HG02798 (cell line): ENCODE measurements at regions not wholly inside any gene's neighbourhood (a gene's known extent, or its start where the extent isn't known, plus 50 kb on each side); places are given as distances from the start of the nearest gene placed in this dataset.
A peak's percentile ranks its signal among the peaks of the same experiment; 100 is the strongest.

ENCODE experiments used
- ATAC-seq: cut with Tn5 transposase; IDR thresholded peaks from one replicate; pipeline ENCODE4 v1.9.1; 2021; ENCODE audit warnings: mild to moderate bottlenecking; ENCODE audit not compliant: unreplicated experiment, poor library complexity

- ATAC-seq: peak; percentile 92
Observed at GRCh38 chr10:4033341-4033896, 248.4 kb upstream of the KLF6 start.

- ATAC-seq: no peak
Observed at GRCh38 chr10:4029866-4030265, 244.9 kb upstream of the KLF6 start.

GRCh38 chr10:4028854-4029583 lies 244.0 kb upstream of the KLF6 start:
- no peak for ATAC-seq

- no peak for ATAC-seq
Observed at GRCh38 chr10:4028027-4028471, 243.0 kb upstream of the KLF6 start.

- no peak for ATAC-seq
Observed at GRCh38 chr10:4025339-4025738, 240.3 kb upstream of the KLF6 start.

- ATAC-seq: no peak
Observed at GRCh38 chr10:4024516-4025245, 239.7 kb upstream of the KLF6 start.

- ATAC-seq: no peak
Observed at GRCh38 chr10:4024027-4024426, 239.0 kb upstream of the KLF6 start.

- no peak for ATAC-seq
Observed at GRCh38 chr10:4022473-4022872, 237.5 kb upstream of the KLF6 start.

- no peak for ATAC-seq
Observed at GRCh38 chr10:4020631-4021030, 235.6 kb upstream of the KLF6 start.

- no peak for ATAC-seq
Observed at GRCh38 chr10:4018054-4018511, 233.1 kb upstream of the KLF6 start.

GRCh38 chr10:4017336-4017735 lies 232.3 kb upstream of the KLF6 start:
- ATAC-seq: no peak

- no peak for ATAC-seq
Observed at GRCh38 chr10:4016214-4016740, 231.3 kb upstream of the KLF6 start.

- ATAC-seq: peak; percentile 91
Observed at GRCh38 chr10:4013651-4014121, 228.7 kb upstream of the KLF6 start.

- no peak for ATAC-seq
Observed at GRCh38 chr10:4012848-4013247, 227.8 kb upstream of the KLF6 start.

- ATAC-seq: no peak
Observed at GRCh38 chr10:4011136-4011812, 226.3 kb upstream of the KLF6 start.

GRCh38 chr10:4008676-4009382 lies 223.8 kb upstream of the KLF6 start:
- ATAC-seq: no peak

- ATAC-seq: no peak
Observed at GRCh38 chr10:4007771-4008170, 222.8 kb upstream of the KLF6 start.

- no peak for ATAC-seq
Observed at GRCh38 chr10:4006858-4007257, 221.8 kb upstream of the KLF6 start.

GRCh38 chr10:4006051-4006450 lies 221.0 kb upstream of the KLF6 start:
- no peak for ATAC-seq

- no peak for ATAC-seq
Observed at GRCh38 chr10:4004990-4005389, 220.0 kb upstream of the KLF6 start.
